ENCODE measurements at regions not wholly inside any gene's neighbourhood (a gene's known extent, or its start where the extent isn't known, plus 50 kb on each side); places are given as distances from the start of the nearest gene placed in this dataset.

- WGBS, 2 donors, result 72 to 75% methylated on average over 13 of the region's 13 CpGs
- DNase-seq (ENCODE audit: low spot score in 2 of 2), result no peak
- intact Hi-C loops (cut with DNase I; ENCODE audit: low total_unique reads), result no loop called here
- TF ChIP-seq, protein P1, sequence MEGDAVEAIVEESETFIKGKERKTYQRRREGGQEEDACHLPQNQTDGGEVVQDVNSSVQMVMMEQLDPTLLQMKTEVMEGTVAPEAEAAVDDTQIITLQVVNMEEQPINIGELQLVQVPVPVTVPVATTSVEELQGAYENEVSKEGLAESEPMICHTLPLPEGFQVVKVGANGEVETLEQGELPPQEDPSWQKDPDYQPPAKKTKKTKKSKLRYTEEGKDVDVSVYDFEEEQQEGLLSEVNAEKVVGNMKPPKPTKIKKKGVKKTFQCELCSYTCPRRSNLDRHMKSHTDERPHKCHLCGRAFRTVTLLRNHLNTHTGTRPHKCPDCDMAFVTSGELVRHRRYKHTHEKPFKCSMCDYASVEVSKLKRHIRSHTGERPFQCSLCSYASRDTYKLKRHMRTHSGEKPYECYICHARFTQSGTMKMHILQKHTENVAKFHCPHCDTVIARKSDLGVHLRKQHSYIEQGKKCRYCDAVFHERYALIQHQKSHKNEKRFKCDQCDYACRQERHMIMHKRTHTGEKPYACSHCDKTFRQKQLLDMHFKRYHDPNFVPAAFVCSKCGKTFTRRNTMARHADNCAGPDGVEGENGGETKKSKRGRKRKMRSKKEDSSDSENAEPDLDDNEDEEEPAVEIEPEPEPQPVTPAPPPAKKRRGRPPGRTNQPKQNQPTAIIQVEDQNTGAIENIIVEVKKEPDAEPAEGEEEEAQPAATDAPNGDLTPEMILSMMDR (IDR thresholded peaks at IDR 0.05), result no peak
- TF ChIP-seq POLR2A (IDR thresholded peaks at IDR 0.05), result no peak
- H3K4me3 ChIP-seq (ENCODE audit: low read depth, poor library complexity, severe bottlenecking), result no peak overlapping the region
These were observed 126.1 kb upstream of the PRMT8 start for GRCh38 chr12:3364661-3365462.

- WGBS, 2 donors, result 6 to 9% methylated on average over 20 to 39 of the region's 87 CpGs
- no peak for DNase-seq (ENCODE audit: low spot score in 2 of 2)
- intact Hi-C loops (cut with DNase I; ENCODE audit: low total_unique reads), result no loop called here
- no peak for TF ChIP-seq POLR2A (IDR thresholded peaks at IDR 0.05)
- TF ChIP-seq, protein P1 (IDR thresholded peaks at IDR 0.05), result no peak
- H3K4me3 ChIP-seq (ENCODE audit: low read depth, poor library complexity, severe bottlenecking), result no peak overlapping the region
These were observed 125.3 kb upstream of the PRMT8 start for GRCh38 chr12:3365463-3366411.

DNA sequence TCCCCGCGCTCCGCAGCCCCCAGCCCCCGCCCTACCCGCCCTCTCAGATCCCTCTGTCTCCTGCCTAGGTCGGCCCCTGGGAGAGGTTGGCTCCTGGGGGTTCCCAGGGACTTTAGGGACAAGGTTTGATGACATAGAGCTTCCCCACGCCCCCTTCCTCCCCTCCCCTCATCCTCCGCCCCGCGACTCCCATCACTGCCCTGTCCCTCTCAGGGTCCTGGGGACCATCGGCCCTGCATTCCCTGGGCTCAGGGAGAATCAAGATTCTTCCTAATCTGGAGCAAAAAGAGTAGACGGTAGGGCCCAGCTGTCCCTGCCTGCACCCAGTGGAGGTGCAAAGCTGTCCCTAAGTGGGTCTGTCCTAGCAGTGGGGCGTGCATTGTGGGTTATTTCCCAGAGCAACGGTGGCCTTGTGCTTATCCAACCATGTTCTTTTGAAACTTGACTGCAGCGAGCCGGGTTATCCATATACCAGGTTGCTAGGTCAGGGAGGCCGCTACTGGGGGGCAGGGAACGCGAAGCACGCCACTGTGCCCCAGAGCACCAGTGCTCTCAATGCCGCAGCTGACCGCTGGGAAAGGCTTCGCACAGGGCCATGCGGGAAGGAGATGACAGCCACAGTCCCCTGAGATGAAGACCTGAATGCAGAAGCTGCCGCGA lies 124.4 kb upstream of the PRMT8 start:
- H3K4me3 ChIP-seq (ENCODE audit: low read depth, poor library complexity, severe bottlenecking), result no peak overlapping the region
- DNase-seq (ENCODE audit: low spot score in 2 of 2), result no peak
- TF ChIP-seq, protein P1 (IDR thresholded peaks at IDR 0.05), result no peak
- TF ChIP-seq POLR2A (IDR thresholded peaks at IDR 0.05), result no peak
- WGBS, 2 donors, result 52 to 56% methylated on average over 26 of the region's 26 CpGs
- intact Hi-C loops (cut with DNase I; ENCODE audit: low total_unique reads), result no loop called here

DNA sequence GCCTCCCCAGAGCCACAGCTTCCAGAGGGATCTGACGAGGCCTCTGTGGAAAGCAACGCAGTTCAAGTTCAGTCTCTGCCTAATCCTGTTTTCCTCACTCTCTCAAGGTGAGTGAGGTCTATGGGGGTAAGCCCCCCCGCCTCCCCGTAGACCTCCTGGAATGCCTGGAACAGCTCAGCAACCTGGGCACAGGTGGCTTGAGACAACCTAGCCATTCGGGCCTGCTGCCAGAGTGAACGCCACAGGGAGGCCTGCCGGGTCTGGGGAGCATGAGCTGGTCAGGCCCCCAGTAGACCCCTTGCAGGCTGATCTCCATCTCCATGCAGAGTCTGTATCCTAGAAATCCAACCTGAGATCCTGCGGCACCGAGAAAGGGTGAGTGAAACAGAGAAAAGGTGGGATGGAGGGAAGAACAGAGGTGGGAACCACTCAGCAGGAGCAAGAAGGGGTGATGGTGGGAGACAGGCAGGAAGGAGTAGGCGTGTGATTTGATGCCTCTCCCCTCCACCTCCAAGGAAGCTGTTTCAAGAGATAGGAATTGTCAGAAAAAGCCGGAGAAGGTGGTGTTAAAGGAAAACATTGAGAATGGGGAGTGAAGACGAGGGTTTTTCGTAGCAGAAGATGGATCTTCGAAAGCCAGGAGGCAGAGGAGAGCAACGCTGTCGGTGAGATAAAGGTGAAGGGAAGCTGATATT lies 123.1 kb upstream of the PRMT8 start:
- intact Hi-C loops (cut with DNase I; ENCODE audit: low total_unique reads), result no loop called here
- 88 to 90% methylated on average over 16 of the region's 16 CpGs for WGBS, 2 donors
- H3K4me3 ChIP-seq (ENCODE audit: low read depth, poor library complexity, severe bottlenecking), result no peak overlapping the region
- no peak for TF ChIP-seq POLR2A (IDR thresholded peaks at IDR 0.05)
- TF ChIP-seq, protein P1 (IDR thresholded peaks at IDR 0.05), result no peak
- no peak for DNase-seq (ENCODE audit: low spot score in 2 of 2)

- TF ChIP-seq, protein P1 (IDR thresholded peaks at IDR 0.05), result no peak
- TF ChIP-seq POLR2A (IDR thresholded peaks at IDR 0.05), result no peak
- intact Hi-C loops (cut with DNase I; ENCODE audit: low total_unique reads), result no loop called here
- no peak for DNase-seq (ENCODE audit: low spot score in 2 of 2)
- H3K4me3 ChIP-seq (ENCODE audit: low read depth, poor library complexity, severe bottlenecking), result no peak overlapping the region
- 45 to 54% methylated on average over 4 of the region's 4 CpGs for WGBS, 2 donors
These were observed 120.0 kb upstream of the PRMT8 start for GRCh38 chr12:3371018-3371417.
